Liver (tissue), 8 donors: ENCODE measurements at regions not wholly inside any gene's neighbourhood (a gene's known extent, or its start where the extent isn't known, plus 50 kb on each side); places are given as distances from the start of the nearest gene placed in this dataset.

Experiments
- DNase-seq: peaks from one replicate; pipeline ENCODE4 v3.0.0-alpha.2; 2017; ENCODE audit warnings: low spot score
- H3K27ac ChIP-seq, 2 donors: one replicate each; pipeline ENCODE4 v1.7.0; 2013; ENCODE audit warnings: inconsistent platforms in 2 of 2, low read length in 2 of 2, control low read depth in 1 of 2, low read depth in 1 of 2, mild to moderate bottlenecking in 1 of 2
- H3K27me3 ChIP-seq, 4 donors: one replicate each; pipeline versions ENCODE4 v1.6.1 to v1.7.0; 2013; ENCODE audit warnings: low read length in 3 of 4, inconsistent platforms in 1 of 4, mild to moderate bottlenecking in 1 of 4, moderate library complexity in 1 of 4; ENCODE audit not compliant: control insufficient read depth in 4 of 4, insufficient read depth in 4 of 4
- H3K36me3 ChIP-seq, 4 donors: one replicate each; pipeline versions ENCODE4 v1.6.1 to v1.7.0; 2013; ENCODE audit warnings: low read length in 3 of 4, mild to moderate bottlenecking in 3 of 4, low read depth in 1 of 4, moderate library complexity in 1 of 4; ENCODE audit not compliant: control insufficient read depth in 4 of 4, insufficient read depth in 3 of 4
- H3K4me1 ChIP-seq, 4 donors: one replicate each; pipeline versions ENCODE4 v1.6.1 to v1.7.0; 2013; ENCODE audit warnings: low read length in 3 of 4, mild to moderate bottlenecking in 3 of 4, moderate library complexity in 1 of 4; ENCODE audit not compliant: control insufficient read depth in 4 of 4, insufficient read depth in 4 of 4
- H3K4me3 ChIP-seq, 3 donors: one replicate each; pipeline versions ENCODE4 v1.6.1 to v1.7.0; 2013; ENCODE audit warnings: low read length in 3 of 3, control low read depth in 1 of 3, low read depth in 1 of 3, mild to moderate bottlenecking in 1 of 3
- H3K9ac ChIP-seq, 2 donors: one replicate each; pipeline ENCODE4 v1.7.0; 2013; ENCODE audit warnings: low read length in 2 of 2, mild to moderate bottlenecking in 2 of 2, moderate library complexity in 2 of 2, control low read depth in 1 of 2, low read depth in 1 of 2
- H3K9me3 ChIP-seq, 4 donors: one replicate each; pipeline versions ENCODE4 v1.6.1 to v1.7.0; 2013; ENCODE audit warnings: low read length in 3 of 4; ENCODE audit not compliant: control insufficient read depth in 4 of 4
- EGR1 ChIP-seq, 2 donors: IDR thresholded peaks; 2 replicates each; pipeline ENCODE4 v1.6.1; 2016 to 2018; ENCODE audit warnings: antibody characterized with exemption in 2 of 2, low read depth in 2 of 2
- FOXA1 ChIP-seq: IDR thresholded peaks from 2 replicates; pipeline ENCODE4 v1.6.1; 2016; ENCODE audit warnings: antibody characterized with exemption
- FOXA2 ChIP-seq: IDR thresholded peaks from 2 replicates; pipeline ENCODE4 v1.6.1; 2016; ENCODE audit warnings: antibody characterized with exemption
- GABPA ChIP-seq, 2 donors: IDR thresholded peaks in 1 of 2; conservative IDR thresholded peaks in 1 of 2; 2 replicates each; pipeline ENCODE4 v1.6.1; 2016; ENCODE audit warnings: antibody characterized with exemption in 2 of 2, mild to moderate bottlenecking in 1 of 2, moderate library complexity in 1 of 2
- HNF4A ChIP-seq, 2 donors: conservative IDR thresholded peaks; 2 replicates each; pipeline ENCODE4 v1.6.1; 2016; ENCODE audit warnings: antibody characterized with exemption in 2 of 2, mild to moderate bottlenecking in 2 of 2
- HNF4G ChIP-seq: IDR thresholded peaks from 2 replicates; pipeline ENCODE4 v1.6.1; 2016; ENCODE audit warnings: antibody characterized with exemption
- JUND ChIP-seq, 2 donors: IDR thresholded peaks; 2 replicates each; pipeline ENCODE4 v1.6.1; 2016; ENCODE audit warnings: antibody characterized with exemption in 2 of 2
- RAD21 ChIP-seq, 2 donors: IDR thresholded peaks; 2 replicates each; pipeline ENCODE4 v1.6.1; 2016; ENCODE audit warnings: antibody characterized with exemption in 2 of 2, mild to moderate bottlenecking in 2 of 2
- RXRA ChIP-seq, 2 donors: IDR thresholded peaks; 2 replicates each; pipeline ENCODE4 v1.6.1; 2017 to 2018; ENCODE audit warnings: antibody characterized with exemption in 2 of 2, mild to moderate bottlenecking in 1 of 2
- SP1 ChIP-seq: IDR thresholded peaks from 2 replicates; pipeline ENCODE4 v1.6.1; 2018; ENCODE audit warnings: antibody characterized with exemption, mild to moderate bottlenecking
- WGBS: extraction: QIAGEN DNeasy Blood & Tissue Kit; methylation state at CpG from one replicate; pipeline ENCODE4 v1.1.7; 2013; 5-methylcytosine and 5-hydroxymethylcytosine counted together
- TF ChIP-seq, protein P1 (sequence below): IDR thresholded peaks from 2 replicates; pipeline ENCODE4 v1.6.1; 2016; ENCODE audit warnings: antibody characterized with exemption
- TF ChIP-seq, protein P2 (sequence below): IDR thresholded peaks from 2 replicates; pipeline ENCODE4 v1.6.1; 2016; ENCODE audit warnings: antibody characterized with exemption
- TF ChIP-seq, protein P3 (sequence below): fragments of 150-350 bp; IDR thresholded peaks from 2 replicates; pipeline ENCODE4 v1.5.1; 2017; ENCODE audit warnings: improper control_type of control experiment, low read depth, low read length; ENCODE audit not compliant: missing input control
- TF ChIP-seq, protein P4 (sequence below): IDR thresholded peaks from 2 replicates; pipeline ENCODE4 v1.6.1; 2016; ENCODE audit warnings: antibody characterized with exemption, mild to moderate bottlenecking
- donor health status: healthy.
- donor health status: healthy.
- donor health status: healthy.
- donor health status: healthy.
- donor health status: healthy.

DNA sequence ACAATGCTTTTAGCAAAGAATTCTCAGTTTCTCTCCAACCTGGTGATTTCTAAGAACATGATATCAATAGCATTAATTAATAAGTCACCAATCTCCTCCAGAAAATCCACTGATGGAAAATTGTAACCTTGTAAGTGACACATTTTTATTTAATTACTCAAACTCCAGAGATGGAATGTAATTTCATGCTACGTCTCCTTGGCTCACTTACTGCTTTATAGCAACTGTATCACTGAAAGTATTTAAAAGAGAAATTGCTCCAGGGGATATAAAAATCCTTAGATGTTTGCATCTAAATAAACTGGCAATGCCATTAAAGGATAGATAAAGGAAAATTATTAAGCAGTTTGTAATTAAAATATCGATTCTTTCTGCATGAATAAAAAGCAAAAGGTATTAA lies 325.4 kb downstream of the TSN start:
- H3K27ac ChIP-seq, result no peak overlapping the region
- DNase-seq, result no peak
- TF ChIP-seq, protein P1, sequence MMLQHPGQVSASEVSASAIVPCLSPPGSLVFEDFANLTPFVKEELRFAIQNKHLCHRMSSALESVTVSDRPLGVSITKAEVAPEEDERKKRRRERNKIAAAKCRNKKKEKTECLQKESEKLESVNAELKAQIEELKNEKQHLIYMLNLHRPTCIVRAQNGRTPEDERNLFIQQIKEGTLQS, result no peak
- TF ChIP-seq RXRA (IDR thresholded peaks at IDR 0.05), result no peak
- TF ChIP-seq, protein P2, sequence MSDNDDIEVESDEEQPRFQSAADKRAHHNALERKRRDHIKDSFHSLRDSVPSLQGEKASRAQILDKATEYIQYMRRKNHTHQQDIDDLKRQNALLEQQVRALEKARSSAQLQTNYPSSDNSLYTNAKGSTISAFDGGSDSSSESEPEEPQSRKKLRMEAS, result no peak
- no peak for TF ChIP-seq FOXA2
- TF ChIP-seq, protein P3, sequence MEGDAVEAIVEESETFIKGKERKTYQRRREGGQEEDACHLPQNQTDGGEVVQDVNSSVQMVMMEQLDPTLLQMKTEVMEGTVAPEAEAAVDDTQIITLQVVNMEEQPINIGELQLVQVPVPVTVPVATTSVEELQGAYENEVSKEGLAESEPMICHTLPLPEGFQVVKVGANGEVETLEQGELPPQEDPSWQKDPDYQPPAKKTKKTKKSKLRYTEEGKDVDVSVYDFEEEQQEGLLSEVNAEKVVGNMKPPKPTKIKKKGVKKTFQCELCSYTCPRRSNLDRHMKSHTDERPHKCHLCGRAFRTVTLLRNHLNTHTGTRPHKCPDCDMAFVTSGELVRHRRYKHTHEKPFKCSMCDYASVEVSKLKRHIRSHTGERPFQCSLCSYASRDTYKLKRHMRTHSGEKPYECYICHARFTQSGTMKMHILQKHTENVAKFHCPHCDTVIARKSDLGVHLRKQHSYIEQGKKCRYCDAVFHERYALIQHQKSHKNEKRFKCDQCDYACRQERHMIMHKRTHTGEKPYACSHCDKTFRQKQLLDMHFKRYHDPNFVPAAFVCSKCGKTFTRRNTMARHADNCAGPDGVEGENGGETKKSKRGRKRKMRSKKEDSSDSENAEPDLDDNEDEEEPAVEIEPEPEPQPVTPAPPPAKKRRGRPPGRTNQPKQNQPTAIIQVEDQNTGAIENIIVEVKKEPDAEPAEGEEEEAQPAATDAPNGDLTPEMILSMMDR, result no peak
- no peak for TF ChIP-seq RAD21 (IDR thresholded peaks at IDR 0.05)
- no peak for TF ChIP-seq FOXA1
- TF ChIP-seq JUND (IDR thresholded peaks at IDR 0.05), result no peak
- no peak for TF ChIP-seq HNF4A (conservative IDR thresholded peaks at IDR 0.05)
- TF ChIP-seq HNF4G, result no peak
- no peaks in the 10 kb centered on the region for H3K9me3 ChIP-seq
- H3K36me3 ChIP-seq, result no peaks in the 10 kb centered on the region
- H3K4me1 ChIP-seq, result no peaks in the 10 kb centered on the region
- H3K9ac ChIP-seq, result no peak overlapping the region
- H3K27me3 ChIP-seq, result no peaks in the 10 kb centered on the region
- H3K4me3 ChIP-seq, result no peak overlapping the region
- 73% methylated on average over 2 of the region's 2 CpGs for WGBS

DNA sequence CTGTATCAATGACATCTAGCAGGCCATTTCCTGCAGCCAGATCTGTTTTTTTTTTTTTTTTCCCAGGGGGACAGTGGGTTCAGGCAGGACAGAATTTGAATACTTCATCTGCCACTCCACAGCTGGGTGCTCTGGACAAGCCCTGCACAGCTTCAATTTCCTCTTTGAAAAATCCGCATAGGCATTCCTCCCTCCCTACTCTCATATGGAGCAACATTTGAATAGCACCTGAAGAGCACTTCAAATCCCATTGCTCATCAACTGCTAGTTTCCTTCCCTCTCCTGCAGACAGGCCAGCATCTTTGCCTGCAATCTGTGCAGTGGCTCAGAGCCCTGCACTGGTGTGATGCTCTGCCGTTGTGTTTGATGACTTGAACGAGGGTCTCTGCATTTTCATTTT lies 326.3 kb downstream of the TSN start:
- no peak overlapping the region for H3K4me3 ChIP-seq
- no peak for TF ChIP-seq GABPA (IDR thresholded peaks at IDR 0.05 in 1 of 2, conservative IDR thresholded peaks at IDR 0.05 in 1 of 2)
- no peak overlapping the region for H3K9ac ChIP-seq
- no peaks in the 10 kb centered on the region for H3K9me3 ChIP-seq
- no peaks in the 10 kb centered on the region for H3K4me1 ChIP-seq
- WGBS, result 66% methylated on average over 3 of the region's 3 CpGs
- H3K27me3 ChIP-seq, result no peaks in the 10 kb centered on the region
- no peaks in the 10 kb centered on the region for H3K36me3 ChIP-seq
- H3K27ac ChIP-seq, result no peak overlapping the region
- DNase-seq, result no peak

DNA sequence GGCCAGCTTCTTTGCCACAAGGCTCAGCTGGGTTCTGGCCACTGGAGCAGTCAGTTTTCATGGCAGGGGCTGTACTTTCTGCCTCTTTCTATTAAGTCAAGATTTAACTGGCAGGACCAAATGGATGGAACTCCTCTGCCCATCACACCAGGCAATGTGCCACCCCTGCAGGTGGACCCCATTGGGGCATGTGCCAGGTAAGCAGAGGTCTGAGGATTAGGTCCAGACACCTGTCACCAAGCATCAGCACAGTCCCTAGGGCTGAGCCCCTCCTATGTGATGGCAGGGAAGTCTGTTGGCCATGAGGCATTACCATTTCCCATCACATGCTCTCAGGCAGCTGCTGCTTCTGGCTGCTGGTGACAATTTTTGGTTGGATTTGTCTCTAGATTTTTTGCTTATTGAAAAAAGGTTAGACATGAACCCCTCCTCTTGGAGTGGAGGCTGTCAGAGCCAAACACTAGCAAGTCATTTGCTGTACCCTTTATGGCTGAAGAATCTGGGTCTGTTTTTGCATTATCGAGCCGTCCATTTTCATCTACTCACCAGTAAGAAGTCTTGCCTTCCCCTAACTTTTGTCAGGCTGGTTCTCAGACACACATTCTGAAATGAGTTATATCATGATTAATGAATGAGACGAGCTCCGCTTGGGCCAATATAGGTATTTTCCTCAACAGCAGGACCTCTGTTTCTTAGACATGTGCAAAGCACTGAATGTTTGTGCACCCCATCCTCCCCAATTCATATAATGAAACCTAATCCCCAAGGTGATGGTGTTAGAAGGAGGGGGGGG lies 328.0 kb downstream of the TSN start:
- Histone ChIP-seq H3K27me3 (no peaks in the 10 kb centered on the region), H3K9ac (no peak overlapping the region), H3K9me3 (no peaks in the 10 kb centered on the region), H3K4me3 (no peak overlapping the region), H3K27ac (no peak overlapping the region), H3K4me1 (no peaks in the 10 kb centered on the region), H3K36me3 (no peaks in the 10 kb centered on the region)
- no peak for DNase-seq
- whole genome bisulfite sequencing, result 87% methylated on average over 4 of the region's 4 CpGs
- TF ChIP-seq EGR1 (IDR thresholded peaks at IDR 0.05; ENCODE audit: low read depth in 2 of 2), result no peak
- no peak for TF ChIP-seq SP1
- TF ChIP-seq, protein P2, result no peak
- TF ChIP-seq FOXA2, result no peak
- TF ChIP-seq, protein P3, result no peak
- TF ChIP-seq, protein P1, result no peak
- TF ChIP-seq, protein P4, sequence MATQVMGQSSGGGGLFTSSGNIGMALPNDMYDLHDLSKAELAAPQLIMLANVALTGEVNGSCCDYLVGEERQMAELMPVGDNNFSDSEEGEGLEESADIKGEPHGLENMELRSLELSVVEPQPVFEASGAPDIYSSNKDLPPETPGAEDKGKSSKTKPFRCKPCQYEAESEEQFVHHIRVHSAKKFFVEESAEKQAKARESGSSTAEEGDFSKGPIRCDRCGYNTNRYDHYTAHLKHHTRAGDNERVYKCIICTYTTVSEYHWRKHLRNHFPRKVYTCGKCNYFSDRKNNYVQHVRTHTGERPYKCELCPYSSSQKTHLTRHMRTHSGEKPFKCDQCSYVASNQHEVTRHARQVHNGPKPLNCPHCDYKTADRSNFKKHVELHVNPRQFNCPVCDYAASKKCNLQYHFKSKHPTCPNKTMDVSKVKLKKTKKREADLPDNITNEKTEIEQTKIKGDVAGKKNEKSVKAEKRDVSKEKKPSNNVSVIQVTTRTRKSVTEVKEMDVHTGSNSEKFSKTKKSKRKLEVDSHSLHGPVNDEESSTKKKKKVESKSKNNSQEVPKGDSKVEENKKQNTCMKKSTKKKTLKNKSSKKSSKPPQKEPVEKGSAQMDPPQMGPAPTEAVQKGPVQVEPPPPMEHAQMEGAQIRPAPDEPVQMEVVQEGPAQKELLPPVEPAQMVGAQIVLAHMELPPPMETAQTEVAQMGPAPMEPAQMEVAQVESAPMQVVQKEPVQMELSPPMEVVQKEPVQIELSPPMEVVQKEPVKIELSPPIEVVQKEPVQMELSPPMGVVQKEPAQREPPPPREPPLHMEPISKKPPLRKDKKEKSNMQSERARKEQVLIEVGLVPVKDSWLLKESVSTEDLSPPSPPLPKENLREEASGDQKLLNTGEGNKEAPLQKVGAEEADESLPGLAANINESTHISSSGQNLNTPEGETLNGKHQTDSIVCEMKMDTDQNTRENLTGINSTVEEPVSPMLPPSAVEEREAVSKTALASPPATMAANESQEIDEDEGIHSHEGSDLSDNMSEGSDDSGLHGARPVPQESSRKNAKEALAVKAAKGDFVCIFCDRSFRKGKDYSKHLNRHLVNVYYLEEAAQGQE, result no peak
- no peak for TF ChIP-seq FOXA1
- TF ChIP-seq HNF4G, result no peak
- no peak for TF ChIP-seq HNF4A (conservative IDR thresholded peaks at IDR 0.05)
- TF ChIP-seq JUND (IDR thresholded peaks at IDR 0.05), result no peak
- TF ChIP-seq RAD21 (IDR thresholded peaks at IDR 0.05), result no peak
